NCI-H345 (cell line): ENCODE measurements at regions not wholly inside any gene's neighbourhood (a gene's known extent, or its start where the extent isn't known, plus 50 kb on each side); places are given as distances from the start of the nearest gene placed in this dataset.
"Not testable (repeated sequence)": the region's sequence is repeated elsewhere in the genome, so short reads cannot be mapped to it uniquely, and the experiment has no call there.

ENCODE experiments used
- DNase-seq: peaks from one replicate; lab custom pipeline; 2025; lab: John Stamatoyannopoulos, UW

DNA sequence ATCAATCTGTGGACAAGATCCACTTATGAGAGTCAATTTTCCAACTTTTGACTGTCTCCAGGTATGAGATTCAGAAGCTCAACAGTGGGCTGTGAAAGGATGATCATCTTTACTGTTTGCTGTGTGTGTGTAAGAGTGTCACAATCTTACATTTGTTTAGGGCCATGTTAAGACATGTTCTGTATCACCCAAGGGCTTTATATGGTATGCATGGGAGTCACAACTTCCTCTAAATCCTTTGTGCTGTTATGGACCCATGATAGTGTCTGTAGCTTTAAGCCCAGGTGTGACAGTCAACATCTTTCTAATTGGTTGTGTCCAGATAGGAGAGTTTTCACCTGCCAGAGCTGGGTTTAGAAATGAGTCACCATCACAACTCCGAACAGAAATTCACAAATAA, 70.2 kb downstream of the ZNF726 start:
- DNase-seq, result not testable (repeated sequence)

DNA sequence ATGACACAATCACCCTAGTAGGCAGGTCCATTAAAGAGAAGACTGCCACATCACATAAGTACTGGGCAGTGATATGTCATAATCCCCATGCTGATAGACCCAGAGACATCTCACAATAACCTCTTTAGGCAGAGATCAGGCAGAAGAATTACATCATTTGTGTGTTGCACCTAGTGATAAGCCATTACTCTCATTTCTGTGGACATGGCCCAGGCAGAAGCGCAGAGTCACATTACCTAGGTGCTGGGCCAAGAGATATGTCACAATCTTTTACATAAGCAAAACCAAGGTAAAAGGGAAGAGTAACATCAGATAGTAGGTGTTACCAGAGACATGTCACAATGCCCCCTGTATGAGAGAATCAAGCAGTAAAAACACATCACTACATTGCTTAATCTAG, 71.9 kb downstream of the ZNF726 start:
- no peak for DNase-seq

DNA sequence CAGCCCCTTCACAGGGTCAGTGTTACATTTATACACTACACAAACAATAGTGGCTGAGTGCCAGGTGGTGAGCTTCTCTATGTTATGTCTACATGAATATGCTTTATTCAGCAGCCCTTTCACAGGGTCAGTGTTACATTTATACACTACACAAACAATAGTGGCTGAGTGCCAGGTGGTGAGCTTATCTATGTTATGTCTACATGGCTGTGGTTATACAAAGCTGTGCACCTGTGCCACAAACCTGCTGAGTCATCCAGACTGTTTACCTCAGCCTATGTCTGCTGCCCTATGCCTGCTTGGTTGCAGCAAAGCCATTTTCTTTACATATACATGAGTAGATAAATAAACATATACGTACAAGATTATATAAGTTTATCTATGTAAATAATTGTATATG, 76.5 kb downstream of the ZNF726 start:
- peak; percentile 96 for DNase-seq

DNA sequence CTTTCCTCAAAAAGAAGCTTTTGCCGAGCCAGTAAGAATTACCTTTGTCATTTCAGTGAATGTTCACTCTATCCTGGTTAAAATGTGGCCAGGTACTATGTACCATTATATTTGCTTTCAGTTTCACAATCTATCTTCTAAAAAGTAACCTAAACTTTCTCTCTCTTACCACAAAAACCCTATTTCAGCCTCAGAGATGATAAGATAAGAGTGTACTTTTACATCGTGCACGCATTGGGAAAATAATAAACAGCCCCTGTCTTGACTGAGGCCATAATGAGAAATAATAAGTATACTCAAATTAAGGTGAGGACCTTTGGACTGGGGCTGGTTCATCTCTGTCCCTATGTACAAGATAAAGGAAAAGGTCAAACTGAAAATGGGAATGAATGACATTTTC, 77.7 kb downstream of the ZNF726 start:
- no peak for DNase-seq

DNA sequence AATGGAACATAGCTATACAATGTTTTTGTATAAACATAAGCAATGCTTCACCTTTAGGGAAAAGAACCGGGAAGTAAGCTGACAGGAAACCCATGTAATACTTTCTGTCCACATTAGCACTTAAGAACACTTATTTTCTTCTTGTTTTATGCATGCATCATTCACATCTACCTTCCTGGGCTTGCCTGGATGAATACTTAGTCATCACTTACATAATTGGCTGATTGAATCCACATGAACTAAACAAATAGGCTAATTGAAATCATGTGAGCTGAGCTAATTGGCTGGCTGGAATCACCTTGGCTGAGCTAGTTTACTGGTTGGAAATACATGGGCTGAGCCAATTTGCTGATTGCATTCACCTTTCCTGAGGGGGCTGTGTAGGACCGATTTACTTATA, 78.8 kb downstream of the ZNF726 start:
- DNase-seq, result no peak

DNA sequence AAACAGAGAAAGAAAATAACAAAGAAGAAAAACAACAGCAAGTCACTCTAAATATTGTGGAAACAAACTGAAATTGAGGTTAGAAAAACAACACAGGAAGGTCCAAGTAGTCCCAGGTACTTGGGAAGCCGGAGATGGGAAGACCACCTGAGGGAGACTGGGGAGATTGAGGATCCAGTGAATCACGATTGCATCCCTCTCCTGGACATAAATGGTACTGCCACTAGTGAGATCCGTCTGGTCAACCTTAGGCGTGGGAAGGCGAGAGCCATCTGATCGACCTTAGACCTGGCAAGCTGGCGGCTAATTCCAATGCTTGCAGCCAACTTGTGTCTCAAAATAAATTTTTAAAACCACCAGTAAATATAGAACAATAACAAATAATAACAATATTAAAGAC, 81.9 kb downstream of the ZNF726 start:
- DNase-seq, result no peak

DNA sequence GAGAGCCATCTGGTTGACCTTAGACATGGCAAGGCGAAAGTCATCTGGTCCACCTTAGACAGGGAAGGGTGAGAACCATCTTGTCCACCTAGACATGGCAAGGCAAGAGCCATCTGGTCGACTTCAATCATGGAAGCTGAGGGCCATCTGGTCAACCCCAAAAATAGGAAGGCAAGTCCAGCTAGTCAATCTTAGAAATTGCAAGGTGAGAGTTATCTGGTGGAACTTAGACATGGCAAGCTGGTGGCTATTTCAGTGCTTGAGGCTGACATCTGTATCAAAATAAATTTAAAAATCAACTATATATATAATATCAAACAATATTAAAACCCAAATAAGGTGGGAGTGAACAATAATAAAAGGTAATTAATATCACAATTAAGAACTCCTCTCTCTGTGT, 83.9 kb downstream of the ZNF726 start:
- no peak for DNase-seq

DNA sequence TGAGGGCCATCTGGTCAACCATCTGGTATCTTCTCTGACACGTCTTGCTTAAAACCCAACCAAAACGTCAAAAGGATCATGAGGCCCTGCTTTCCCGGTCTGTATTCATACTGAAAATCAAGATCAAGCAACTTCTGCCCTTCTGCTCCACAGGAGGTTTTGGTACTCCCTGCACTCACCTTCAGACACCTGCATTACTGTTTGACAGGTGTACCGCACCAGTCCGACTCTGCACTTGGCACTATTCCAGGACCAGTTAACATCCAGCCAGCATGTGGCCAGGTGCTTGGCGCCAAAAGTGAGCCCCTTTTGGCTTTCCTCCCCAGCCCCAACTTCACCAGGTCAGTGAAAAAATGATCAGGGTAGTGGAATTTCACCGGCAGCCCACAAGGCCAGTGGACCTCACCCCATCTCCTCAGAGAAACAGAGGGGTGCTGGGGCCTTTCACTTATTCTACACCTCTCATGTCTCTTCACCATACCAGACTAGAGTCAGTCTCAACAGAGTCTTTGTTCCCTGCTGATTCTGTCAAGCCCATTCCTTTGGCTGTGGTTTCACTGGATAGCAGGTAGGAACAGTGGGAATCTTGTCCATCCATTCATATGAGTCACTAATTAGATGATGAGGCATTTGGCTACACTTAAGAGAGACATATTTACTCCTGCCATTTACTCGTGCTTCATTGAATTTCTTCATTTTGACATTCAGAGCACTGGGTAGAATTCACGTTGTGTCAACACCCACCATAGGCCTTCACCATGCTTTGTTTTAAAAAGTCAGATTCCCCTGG, 85.3 kb downstream of the ZNF726 start:
- peak; percentile 76 for DNase-seq

DNA sequence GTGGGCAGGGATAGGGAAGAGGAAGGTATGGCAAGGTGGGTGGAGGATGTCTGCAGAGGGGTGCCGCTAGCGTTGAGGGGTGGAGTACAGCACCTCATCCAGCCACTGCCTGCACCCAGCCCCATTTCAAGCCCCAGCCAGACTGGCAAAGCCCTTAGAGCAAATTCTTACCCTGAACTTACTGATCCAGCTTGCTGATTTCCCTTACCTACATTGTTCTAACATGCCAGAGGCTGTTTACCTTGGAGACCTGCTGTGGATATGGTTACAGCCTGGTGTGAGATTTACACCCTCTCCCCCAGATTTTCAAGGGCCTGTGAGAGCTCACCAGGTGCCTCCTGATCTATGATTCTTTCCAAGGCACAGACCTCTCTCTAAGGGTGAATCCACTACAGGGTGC, 86.0 kb downstream of the ZNF726 start:
- peak; percentile 77 for DNase-seq

DNA sequence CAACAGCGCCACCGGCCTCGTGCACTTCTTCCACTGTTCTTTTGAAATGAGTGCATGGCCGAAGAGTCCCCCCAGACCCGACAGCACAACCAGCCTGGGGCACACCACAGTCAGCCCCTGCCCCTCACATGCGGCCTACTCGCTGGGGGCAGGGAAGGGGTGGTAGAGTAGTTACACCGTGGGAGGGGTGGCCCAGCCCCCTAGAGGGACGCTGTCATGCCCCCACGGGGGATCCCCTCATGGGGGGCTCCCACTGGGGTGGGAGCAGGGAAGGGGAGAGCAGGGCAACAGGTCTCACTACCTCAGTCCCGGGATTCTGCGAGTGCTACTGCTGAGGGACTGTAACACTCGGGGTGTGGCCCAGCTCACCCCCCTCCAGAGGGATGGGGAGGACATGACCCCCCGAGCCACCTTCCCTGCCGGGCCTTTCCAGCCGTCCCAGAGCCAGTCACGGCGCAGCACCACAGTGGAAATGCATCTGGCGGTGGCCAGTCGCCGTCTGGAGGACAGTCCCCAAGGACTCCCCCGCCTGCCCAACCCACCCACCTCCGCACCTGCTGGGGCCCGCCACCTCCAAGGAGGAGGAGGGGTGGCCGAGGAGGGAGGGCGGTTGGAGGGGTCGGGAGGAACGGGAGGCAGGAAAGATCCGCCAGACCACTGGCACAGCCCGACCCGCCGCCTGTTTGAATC, 84.6 kb upstream of the ZNF254 start:
- DNase-seq, result no peak

DNA sequence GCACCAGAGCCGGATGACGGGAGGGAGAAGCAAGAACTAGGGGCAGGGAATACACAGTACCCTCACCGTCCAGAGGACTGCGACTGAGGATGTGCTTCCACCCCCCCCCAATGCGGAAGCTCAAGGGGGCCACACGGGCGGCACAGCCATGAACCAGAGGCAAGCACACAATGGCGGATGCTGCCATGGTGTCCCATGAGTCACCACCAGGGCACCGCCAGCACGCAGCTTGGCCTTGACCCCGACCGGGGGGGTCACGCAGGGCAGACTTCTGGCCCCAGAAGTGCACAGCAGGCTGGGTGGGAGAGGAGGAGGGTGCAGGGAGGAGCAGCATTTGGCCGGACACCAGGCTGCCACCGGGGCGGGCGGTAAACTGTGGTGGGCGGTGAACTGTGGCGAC, 83.5 kb upstream of the ZNF254 start:
- DNase-seq, result no peak

DNA sequence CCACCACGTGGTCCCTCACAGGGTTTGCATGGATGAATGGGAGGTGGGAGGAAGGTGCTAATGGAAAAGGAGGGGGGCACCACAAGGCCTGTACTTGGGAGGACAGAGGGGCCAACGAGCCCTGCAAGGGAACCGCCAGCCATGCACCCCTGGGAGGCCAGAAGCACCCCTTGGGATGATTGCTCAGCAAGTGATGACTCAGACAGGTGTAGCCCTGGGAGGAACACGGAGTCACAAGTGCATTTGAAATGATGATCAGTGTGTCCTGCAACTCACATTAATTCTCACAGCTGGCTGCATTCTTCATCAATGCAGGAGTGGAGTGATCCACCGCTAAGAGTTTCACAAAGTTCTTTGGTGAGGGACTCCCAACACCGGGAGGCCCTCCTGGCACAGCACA, 82.8 kb upstream of the ZNF254 start:
- no peak for DNase-seq

DNA sequence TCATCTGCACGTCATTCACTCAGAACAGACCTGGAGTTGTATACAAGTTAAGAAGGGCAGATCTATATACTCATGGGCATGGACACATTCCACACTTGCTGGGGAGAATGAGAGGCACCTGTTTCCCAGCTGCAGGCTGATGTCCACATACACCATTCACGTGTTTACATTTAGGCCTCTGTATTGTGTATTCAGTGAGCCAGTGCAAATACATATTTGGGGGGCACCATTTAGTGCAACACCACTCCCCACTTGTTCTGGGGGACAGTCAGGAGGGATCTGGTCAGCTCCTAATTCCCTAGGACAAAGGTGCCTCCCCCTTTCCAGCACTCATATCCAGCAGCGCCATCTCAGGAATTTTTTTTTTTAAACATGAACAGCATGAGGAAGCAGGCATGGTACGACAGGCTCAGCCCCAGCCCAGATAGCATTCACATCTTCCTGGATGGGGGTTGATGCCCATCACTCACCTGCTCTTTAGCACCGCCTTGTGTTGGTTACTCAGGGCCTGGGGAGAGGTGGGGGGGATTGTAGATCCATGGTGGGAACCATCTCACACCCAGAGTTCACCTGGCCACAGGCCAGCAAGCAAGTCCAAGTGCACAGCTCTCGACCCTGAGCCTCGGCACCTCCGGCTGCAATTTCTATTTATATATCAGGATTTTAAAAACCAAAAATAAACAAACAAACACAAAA, 56.9 kb upstream of the ZNF254 start:
- DNase-seq, result peak; percentile 33

DNA sequence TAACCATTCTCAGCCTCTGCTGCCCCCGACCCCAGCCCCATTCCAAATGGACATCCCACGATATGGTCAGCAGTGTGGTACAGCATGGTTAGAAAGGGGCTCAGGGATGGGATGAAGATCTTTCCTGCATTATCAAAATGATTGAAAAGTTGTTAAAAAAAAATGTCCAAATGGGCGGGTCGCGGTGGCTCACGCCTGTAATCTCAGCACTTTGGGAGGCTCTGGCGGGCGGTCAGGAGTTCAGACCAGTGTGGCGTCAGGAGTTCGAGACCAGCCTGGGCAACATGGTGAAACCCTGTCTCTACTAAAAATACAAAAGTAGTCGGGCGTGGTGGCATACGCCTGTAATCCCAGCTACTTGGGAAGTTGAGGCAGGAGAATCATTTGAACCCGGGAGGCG, 54.3 kb upstream of the ZNF254 start:
- no peak for DNase-seq

DNA sequence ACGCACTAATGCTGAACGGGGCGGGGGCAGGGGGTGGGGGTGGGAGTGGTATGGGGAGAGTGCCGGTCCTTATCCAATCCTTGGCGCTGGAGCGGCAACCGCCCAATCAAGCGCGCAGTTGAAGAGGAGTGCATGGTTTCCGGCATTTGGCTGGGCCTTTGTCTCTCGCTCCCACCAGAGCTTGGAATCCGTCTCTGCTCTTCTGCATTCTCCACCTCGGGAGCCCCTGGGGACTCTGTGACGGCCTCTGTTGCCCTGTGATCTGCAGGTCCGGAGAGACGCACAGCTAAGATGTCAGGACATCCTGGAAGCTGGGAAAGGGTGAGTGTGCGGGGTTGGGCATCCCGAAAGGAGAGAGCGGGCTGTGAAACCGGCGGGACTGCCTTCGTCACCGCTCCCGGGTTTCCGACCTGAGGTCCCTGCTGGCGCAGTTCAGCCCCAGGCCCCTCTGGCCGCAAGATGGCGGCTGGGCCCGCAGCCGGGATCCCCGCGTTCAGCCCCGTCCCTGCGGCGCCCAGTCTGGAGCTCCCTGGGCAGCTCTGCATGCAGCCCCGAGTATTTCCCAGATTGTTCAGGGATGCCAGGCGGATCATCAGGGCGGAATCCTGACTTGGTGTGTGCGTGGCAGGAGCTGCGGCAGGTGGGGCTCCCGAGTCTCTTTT, 53.6 kb upstream of the ZNF254 start:
- DNase-seq, result peak; percentile 92

DNA sequence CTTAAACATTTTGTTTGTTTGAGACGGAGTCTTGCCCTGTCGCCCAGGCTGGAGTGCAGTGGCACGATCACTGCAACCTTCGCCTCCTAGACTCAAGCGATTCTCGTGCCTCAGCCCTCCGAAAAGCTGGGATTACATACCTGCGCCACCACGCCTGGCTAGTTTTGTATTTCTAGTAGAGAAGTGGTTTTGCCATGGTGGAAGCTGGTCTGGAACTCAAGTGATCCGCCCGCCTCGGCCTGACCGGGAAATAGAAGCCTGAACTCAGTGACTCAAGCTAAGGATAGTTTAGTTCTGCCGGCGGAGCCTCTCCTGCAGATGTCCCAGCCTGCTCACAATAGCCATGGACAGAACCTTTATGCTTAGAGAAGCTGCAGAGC, 53.0 kb upstream of the ZNF254 start:
- peak; percentile 36 for DNase-seq

DNA sequence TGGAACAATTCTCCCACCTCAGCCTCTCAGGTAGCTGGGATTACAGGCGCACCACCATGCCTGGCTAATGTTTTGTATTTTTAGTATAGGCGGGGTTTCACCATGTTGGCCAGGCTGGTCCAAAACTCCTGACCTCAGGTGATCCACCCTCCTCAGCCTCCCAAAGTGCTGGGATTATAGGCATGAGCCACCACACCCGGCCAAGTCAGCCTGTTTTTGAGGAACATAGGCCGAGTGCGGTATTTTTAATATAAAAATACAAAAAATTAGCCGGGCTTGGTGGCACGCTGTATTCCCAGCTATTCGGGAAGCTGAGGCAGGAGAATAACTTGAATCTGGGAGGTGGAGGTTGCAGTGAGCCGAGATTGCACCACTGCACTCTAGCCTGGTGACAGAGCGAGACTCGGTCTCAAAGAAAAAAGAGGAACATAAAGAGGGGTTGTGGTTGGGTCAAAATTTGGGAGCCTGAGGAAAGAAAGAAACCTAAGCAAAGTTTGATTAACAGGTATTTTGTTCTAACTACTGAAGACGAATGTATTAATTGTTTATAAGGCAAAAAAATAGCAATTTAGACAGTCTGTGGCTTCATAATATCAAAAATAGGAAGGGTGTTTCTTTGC, 51.6 kb upstream of the ZNF254 start:
- not testable (repeated sequence) for DNase-seq
